ENCODE measurements at regions not wholly inside any gene's neighbourhood (a gene's known extent, or its start where the extent isn't known, plus 50 kb on each side); places are given as distances from the start of the nearest gene placed in this dataset.

- peak overlapping the region; percentile 70 for H3K27ac Mint-ChIP-seq
- H3K9ac ChIP-seq (ENCODE audit: extremely low read depth, low read length, poor library complexity, severe bottlenecking), result no peak overlapping the region
These were observed 480.9 kb upstream of the PAPPA start for GRCh38 chr9:115672477-115673316.

GRCh38 chr9:115673599-115673998, 480.0 kb upstream of the PAPPA start:
- Histone ChIP-seq H3K36me3 (ENCODE audit: control insufficient read depth, insufficient read depth, low read length) (no peaks in the 10 kb centered on the region), H3K4me1 (ENCODE audit: control insufficient read depth, insufficient read depth, low read length) (no peaks in the 10 kb centered on the region), H3K27ac (ENCODE audit: low read depth, low read length) (no peak overlapping the region), H3K9ac (ENCODE audit: extremely low read depth, low read length, poor library complexity, severe bottlenecking) (no peak overlapping the region), H3K27me3 (ENCODE audit: control insufficient read depth, insufficient read depth, low read length, poor library complexity, severe bottlenecking) (no peaks in the 10 kb centered on the region), H3K4me3 (ENCODE audit: low read length) (no peak overlapping the region), H3K9me3 (ENCODE audit: control insufficient read depth, low read length) (no peaks in the 10 kb centered on the region)
- Mint-ChIP-seq H3K27me3 (ENCODE audit: insufficient read depth) (no peaks in the 10 kb centered on the region), H3K27ac (no peak overlapping the region), H3K9me3 (no peaks in the 10 kb centered on the region), H3K36me3 (ENCODE audit: low read depth) (no peaks in the 10 kb centered on the region), H3K4me1 (peaks cover 13% of the 10 kb centered on the region), H3K4me3 (no peak overlapping the region)
- WGBS, 2 experiments (ENCODE audit: insufficient coverage in 1 of 2, insufficient read length in 1 of 2), result 91 to 95% methylated on average over 3 of the region's 3 CpGs
- DNase-seq, result no peak
- no peak for TF ChIP-seq CTCF (conservative IDR thresholded peaks at IDR 0.05)

More at GRCh38 chr9:115672477-115673316, 480.9 kb upstream of the PAPPA start:
- Mint-ChIP-seq H3K36me3 (ENCODE audit: low read depth) (no peaks in the 10 kb centered on the region), H3K4me3 (no peak overlapping the region), H3K27me3 (ENCODE audit: insufficient read depth) (no peaks in the 10 kb centered on the region), H3K9me3 (no peaks in the 10 kb centered on the region), H3K4me1 (peaks cover 9% of the 10 kb centered on the region)
- Histone ChIP-seq H3K27ac (ENCODE audit: low read depth, low read length) (peak overlapping the region; percentile 84), H3K36me3 (ENCODE audit: control insufficient read depth, insufficient read depth, low read length) (no peaks in the 10 kb centered on the region), H3K4me3 (ENCODE audit: low read length) (no peak overlapping the region), H3K27me3 (ENCODE audit: control insufficient read depth, insufficient read depth, low read length, poor library complexity, severe bottlenecking) (no peaks in the 10 kb centered on the region), H3K4me1 (ENCODE audit: control insufficient read depth, insufficient read depth, low read length) (no peaks in the 10 kb centered on the region), H3K9me3 (ENCODE audit: control insufficient read depth, low read length) (no peaks in the 10 kb centered on the region)
- DNase-seq, result peak; percentile 54
- WGBS, 2 experiments (ENCODE audit: insufficient coverage in 1 of 2, insufficient read length in 1 of 2), result 66 to 86% methylated on average over 4 to 7 of the region's 7 CpGs
- no peak for TF ChIP-seq CTCF (conservative IDR thresholded peaks at IDR 0.05)

- Histone ChIP-seq H3K27ac (ENCODE audit: low read depth, low read length) (no peak overlapping the region), H3K4me1 (ENCODE audit: control insufficient read depth, insufficient read depth, low read length) (no peaks in the 10 kb centered on the region), H3K4me3 (ENCODE audit: low read length) (no peak overlapping the region), H3K36me3 (ENCODE audit: control insufficient read depth, insufficient read depth, low read length) (no peaks in the 10 kb centered on the region), H3K27me3 (ENCODE audit: control insufficient read depth, insufficient read depth, low read length, poor library complexity, severe bottlenecking) (no peaks in the 10 kb centered on the region), H3K9me3 (ENCODE audit: control insufficient read depth, low read length) (no peaks in the 10 kb centered on the region), H3K9ac (ENCODE audit: extremely low read depth, low read length, poor library complexity, severe bottlenecking) (no peak overlapping the region)
- no peak overlapping the region for H3K4me3 Mint-ChIP-seq
- H3K4me1 Mint-ChIP-seq, result peaks cover 16% of the 10 kb centered on the region
- no peaks in the 10 kb centered on the region for H3K36me3 Mint-ChIP-seq (ENCODE audit: low read depth)
- no peaks in the 10 kb centered on the region for H3K27me3 Mint-ChIP-seq (ENCODE audit: insufficient read depth)
- 46 to 50% methylated on average over 1 of the region's 1 CpG for WGBS, 2 experiments (ENCODE audit: insufficient coverage in 1 of 2, insufficient read length in 1 of 2)
- H3K9me3 Mint-ChIP-seq, result no peaks in the 10 kb centered on the region
- no peak for TF ChIP-seq CTCF (conservative IDR thresholded peaks at IDR 0.05)
- DNase-seq, result no peak
- H3K27ac Mint-ChIP-seq, result no peak overlapping the region
These were observed 479.5 kb upstream of the PAPPA start for GRCh38 chr9:115674091-115674490.

Measured in endodermal cell (in vitro differentiated cells).